K562 (cell line): ENCODE measurements at regions not wholly inside any gene's neighbourhood (a gene's known extent, or its start where the extent isn't known, plus 50 kb on each side); places are given as distances from the start of the nearest gene placed in this dataset.
A peak's percentile ranks its signal among the peaks of the same experiment; 100 is the strongest.

ENCODE experiments used
- BCL6 ChIP-seq: fragments of 250-450 bp; sonication (Bioruptor Pico); IDR thresholded peaks from 2 replicates; pipeline ENCODE4 v1.4.0; 2020
- CREB1 ChIP-seq, 2 experiments: sonication (generic) in 1 of 2; formaldehyde crosslinking in 1 of 2; IDR thresholded peaks; 2 replicates each; pipeline versions ENCODE4 v1.6.1 to v1.8.0; 2012 to 2022; ENCODE audit warnings: inconsistent platforms in 1 of 2, mild to moderate bottlenecking in 1 of 2, missing genetic modification reagents in 1 of 2, moderate library complexity in 1 of 2
- CTCF ChIP-seq, 3 experiments: IDR thresholded peaks in 2 of 3; conservative IDR thresholded peaks in 1 of 3; 2 replicates each; pipeline ENCODE4 v1.5.1; 2011 to 2012; ENCODE audit warnings: low read length in 3 of 3, mild to moderate bottlenecking in 3 of 3, control low read depth in 2 of 3, improper control_type of control experiment in 1 of 3, inconsistent platforms in 1 of 3, low read depth in 1 of 3, mixed read lengths in 1 of 3, moderate library complexity in 1 of 3; ENCODE audit not compliant: insufficient read depth in 2 of 3
- ELF4 ChIP-seq: fragments of 450-650 bp; formaldehyde crosslinking; IDR thresholded peaks from 2 replicates; pipeline ENCODE4 v1.4.0; 2022; ENCODE audit warnings: missing genetic modification characterization
- EP300 ChIP-seq: IDR thresholded peaks from 2 replicates; pipeline ENCODE4 v1.6.1; 2012; ENCODE audit warnings: low read length, improper control_type of control experiment
- GABPA ChIP-seq: fragments of 200-800 bp; sonication (Bioruptor generic); conservative IDR thresholded peaks from 2 replicates; pipeline ENCODE4 v1.6.1; 2016; ENCODE audit warnings: low read depth, missing genetic modification characterization, missing compliant biosample characterization
- HNRNPH1 ChIP-seq: fragments of 200-400 bp; formaldehyde crosslinking; optimal IDR thresholded peaks from 2 replicates; pipeline ENCODE3; 2017; ENCODE audit warnings: low read depth, mild to moderate bottlenecking, low read length, moderate library complexity
- MBD2 ChIP-seq: sonication (generic); IDR thresholded peaks from 2 replicates; pipeline ENCODE4 v1.6.1; 2016; ENCODE audit warnings: low read depth, borderline replicate concordance
- PHF8 ChIP-seq: fragments of 200-600 bp; sonication (generic); IDR thresholded peaks from 2 replicates; pipeline ENCODE4 v1.6.1; 2012; ENCODE audit warnings: mixed run types, mild to moderate bottlenecking, inconsistent platforms, low read length, moderate library complexity, borderline replicate concordance
- RBM39 ChIP-seq: fragments of 200-400 bp; formaldehyde crosslinking; optimal IDR thresholded peaks from 2 replicates; pipeline ENCODE3; 2018; ENCODE audit warnings: low read depth, low read length
- RNF2 ChIP-seq: sonication (generic); IDR thresholded peaks from 2 replicates; pipeline ENCODE4 v1.6.1; 2016
- SREBF1 ChIP-seq: fragments of 150-350 bp; IDR thresholded peaks from 2 replicates; pipeline ENCODE4 v1.6.1; 2014; ENCODE audit warnings: antibody characterized with exemption, low read depth, low read length, borderline replicate concordance
- SRF ChIP-seq, 2 experiments: fragments of 250-450, 450-650 bp in 1 of 2; sonication (Bioruptor Pico) in 1 of 2; sonication (generic) in 1 of 2; formaldehyde crosslinking; IDR thresholded peaks; 2 replicates each; pipeline versions ENCODE4 v1.5.0 to v1.5.1; 2020 to 2022; ENCODE audit warnings: mild to moderate bottlenecking in 1 of 2, missing genetic modification reagents in 1 of 2
- YY1 ChIP-seq, 3 experiments: IDR thresholded peaks; 2 replicates each; pipeline ENCODE4 v1.6.1; 2011; ENCODE audit warnings: low read length in 2 of 3, mild to moderate bottlenecking in 2 of 3, moderate library complexity in 2 of 3, borderline replicate concordance in 1 of 3, control low read depth in 1 of 3, low read depth in 1 of 3; ENCODE audit not compliant: insufficient read depth in 3 of 3, insufficient replicate concordance in 2 of 3, control insufficient read depth in 1 of 3, insufficient read length in 1 of 3; ENCODE audit errors: extremely low read depth in 1 of 3
- ZEB2 ChIP-seq: fragments of 450-650 bp; IDR thresholded peaks from 2 replicates; pipeline ENCODE4 v1.6.1; 2016
- ZNF140 ChIP-seq: fragments of 250-450 bp; sonication (Bioruptor Pico); IDR thresholded peaks from 2 replicates; pipeline ENCODE4 v1.8.0; 2021; ENCODE audit warnings: moderate library complexity, mild to moderate bottlenecking, inconsistent platforms
- ZNF354B ChIP-seq: fragments of 250-450 bp; sonication (Bioruptor Pico); IDR thresholded peaks from 2 replicates; pipeline ENCODE4 v1.4.0; 2020
- ZNF507 ChIP-seq: conservative IDR thresholded peaks from 2 replicates; pipeline ENCODE4 v1.6.1; 2017; ENCODE audit warnings: missing genetic modification characterization, missing compliant biosample characterization
- TF ChIP-seq, protein P1 (sequence below): fragments of 250-450 bp; sonication (Bioruptor Pico); IDR thresholded peaks from 2 replicates; pipeline ENCODE4 v1.8.0; 2022; ENCODE audit warnings: moderate library complexity, mild to moderate bottlenecking, inconsistent platforms

GRCh38 chr20:41693136-41693979, 75.2 kb upstream of the CHD6 start (continued):
- TF ChIP-seq CTCF (IDR thresholded peaks at IDR 0.05 in 2 of 3, conservative IDR thresholded peaks at IDR 0.05 in 1 of 3; ENCODE audit: insufficient read depth in 2 of 3, low read depth in 1 of 3, low read length in 3 of 3) (peak in 2 of 3 experiments; percentile 27 to 70; a peak in 4 of 6 replicates), BCL6 (CRISPR knock-in tag) (peak; percentile 32; the same call in 1 of the 2 replicates), ZEB2 (peak; percentile 98), YY1 (IDR thresholded peaks at IDR 0.05; ENCODE audit: borderline replicate concordance in 1 of 3, control insufficient read depth in 1 of 3, extremely low read depth in 1 of 3, insufficient read depth in 3 of 3, insufficient read length in 1 of 3, insufficient replicate concordance in 2 of 3, low read depth in 1 of 3, low read length in 2 of 3) (peak; percentile 93 to 99 (median 99)), HNRNPH1 (no peak), GABPA (tag) (peak; percentile 97), RBM39 (no peak), CREB1 (IDR thresholded peaks at IDR 0.05) (no peak), CREB1 (CRISPR knock-in tag; IDR thresholded peaks at IDR 0.05) (peak; percentile 19; the same call in 1 of the 2 replicates), ELF4 (CRISPR knock-in tag) (no peak), ZNF140 (CRISPR knock-in tag) (no peak), ZNF507 (tag) (no peak), PHF8 (peak; percentile 9; the same call in 1 of the 2 replicates), EP300 (0 out of 2 replicates have a peak, but pooled peaks have one; percentile 14), ZNF354B (CRISPR knock-in tag) (no peak), RNF2 (no peak), MBD2 (peak; percentile 84), SRF (CRISPR knock-in tag; IDR thresholded peaks at IDR 0.05) (no peak), SREBF1 (no peak)
- TF ChIP-seq, protein P1, sequence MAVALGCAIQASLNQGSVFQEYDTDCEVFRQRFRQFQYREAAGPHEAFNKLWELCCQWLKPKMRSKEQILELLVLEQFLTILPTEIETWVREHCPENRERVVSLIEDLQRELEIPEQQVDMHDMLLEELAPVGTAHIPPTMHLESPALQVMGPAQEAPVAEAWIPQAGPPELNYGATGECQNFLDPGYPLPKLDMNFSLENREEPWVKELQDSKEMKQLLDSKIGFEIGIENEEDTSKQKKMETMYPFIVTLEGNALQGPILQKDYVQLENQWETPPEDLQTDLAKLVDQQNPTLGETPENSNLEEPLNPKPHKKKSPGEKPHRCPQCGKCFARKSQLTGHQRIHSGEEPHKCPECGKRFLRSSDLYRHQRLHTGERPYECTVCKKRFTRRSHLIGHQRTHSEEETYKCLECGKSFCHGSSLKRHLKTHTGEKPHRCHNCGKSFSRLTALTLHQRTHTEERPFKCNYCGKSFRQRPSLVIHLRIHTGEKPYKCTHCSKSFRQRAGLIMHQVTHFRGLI (CRISPR knock-in tag), result no peak
